DMS114 treated with DMSO at 0.1 percent for 48 hours (cell line): ENCODE measurements at regions not wholly inside any gene's neighbourhood (a gene's known extent, or its start where the extent isn't known, plus 50 kb on each side); places are given as distances from the start of the nearest gene placed in this dataset.
A peak's percentile ranks its signal among the peaks of the same experiment; 100 is the strongest.
"Not testable (repeated sequence)": the region's sequence is repeated elsewhere in the genome, so short reads cannot be mapped to it uniquely, and the experiment has no call there.

Experiments
- DNase-seq: peaks from one replicate; lab custom pipeline; 2025; ENCODE audit not compliant: unreplicated experiment; lab: John Stamatoyannopoulos, UW

DNA sequence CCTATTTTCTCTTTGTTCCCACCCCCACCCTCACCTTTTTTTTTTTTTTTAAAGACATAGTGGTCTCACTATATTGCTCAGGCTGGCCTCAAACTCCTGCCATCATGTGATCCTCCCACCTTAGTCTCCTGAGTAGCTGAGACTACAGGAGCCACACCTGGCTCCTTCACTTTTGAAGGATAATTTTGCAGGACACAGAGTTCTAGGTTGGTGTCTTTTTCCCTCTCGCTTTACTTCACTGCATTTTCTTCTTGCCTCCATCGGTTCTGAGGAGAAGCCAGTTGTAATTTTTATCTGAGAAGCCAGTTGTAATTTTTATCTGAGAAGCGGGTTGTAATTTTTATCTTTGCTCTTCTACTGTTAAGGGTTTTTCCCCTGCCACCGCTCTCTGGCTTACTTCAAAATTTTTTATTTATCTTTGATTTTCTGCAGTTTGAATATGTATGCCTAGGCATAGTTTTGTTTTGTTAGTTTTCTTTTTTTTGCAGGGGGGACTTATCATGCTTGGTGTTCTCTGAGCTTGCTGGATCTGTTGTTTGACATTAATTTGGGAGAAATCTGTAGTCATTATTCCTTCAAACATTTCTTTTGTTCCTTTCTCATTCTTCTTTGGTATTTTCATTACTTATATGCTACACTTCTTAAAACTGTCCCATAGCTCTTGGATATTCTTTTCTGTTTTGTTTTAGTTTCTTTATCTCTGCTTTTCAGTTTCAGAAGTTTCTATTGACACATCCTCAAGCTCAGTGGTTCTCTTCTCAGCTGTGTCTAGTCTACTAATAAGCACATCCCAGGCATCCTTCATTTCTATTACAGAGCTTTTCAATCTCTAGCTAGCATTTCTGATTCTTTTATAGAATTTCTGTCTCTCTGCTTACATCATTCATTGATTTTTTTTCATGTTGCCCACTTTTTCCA lies 148.2 kb upstream of the CHD1 start:
- DNase-seq: no peak

DNA sequence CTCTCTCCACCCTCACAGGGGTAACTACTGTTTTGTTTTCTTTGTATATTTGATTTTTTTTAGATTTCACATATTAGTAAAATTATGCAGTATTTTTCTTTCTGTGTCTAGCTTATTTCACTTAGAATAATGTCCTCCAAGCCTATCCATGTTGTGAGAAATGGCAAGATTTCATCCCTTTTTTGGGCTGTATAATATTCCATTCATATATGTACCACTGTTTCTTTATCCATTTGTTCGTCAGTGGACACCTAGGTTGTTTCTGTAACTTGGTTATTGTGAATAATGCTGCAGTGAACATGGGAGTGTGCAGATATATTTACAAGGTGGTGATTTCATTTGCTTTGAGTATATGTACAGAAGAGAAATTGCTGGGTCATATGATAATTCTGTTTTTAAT lies 144.0 kb upstream of the CHD1 start:
- no peak for DNase-seq

DNA sequence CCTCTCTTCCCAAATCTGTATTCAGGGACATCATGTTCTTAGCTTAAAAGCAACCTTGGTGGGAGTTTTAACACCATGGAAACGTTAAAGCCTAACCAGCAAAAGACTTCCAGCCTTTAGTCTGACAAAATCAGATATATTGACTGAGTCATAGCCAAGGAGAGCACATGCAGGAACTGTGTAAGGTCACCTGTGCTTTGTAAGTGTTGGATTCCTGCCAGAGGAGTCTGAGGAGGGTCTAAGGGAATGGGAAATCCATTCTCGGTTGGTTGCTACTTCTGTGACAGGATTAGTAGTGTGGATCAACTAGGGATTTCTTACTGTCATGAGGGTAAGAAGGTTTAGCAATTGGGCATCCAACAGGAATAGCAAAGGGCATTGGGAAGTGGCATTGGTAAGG lies 142.0 kb upstream of the CHD1 start:
- DNase-seq: no peak

DNA sequence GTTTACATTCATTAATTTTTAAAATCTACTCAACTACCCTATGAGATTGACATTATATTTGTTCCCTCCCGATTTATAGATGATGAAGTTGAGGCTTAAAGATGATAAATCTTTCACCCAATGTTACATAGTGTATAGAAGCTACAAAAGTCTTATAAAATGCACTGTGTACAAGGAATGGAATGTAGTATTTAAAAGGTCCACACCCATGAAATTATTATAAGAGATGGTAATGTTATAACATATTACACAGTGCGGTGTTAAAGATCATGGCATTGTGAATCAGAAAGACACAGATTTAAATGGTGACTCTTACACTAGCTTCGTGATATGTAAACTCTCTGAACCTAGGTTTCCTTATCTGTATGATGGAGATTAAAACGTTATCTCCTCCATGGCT lies 141.6 kb upstream of the CHD1 start:
- no peak for DNase-seq

DNA sequence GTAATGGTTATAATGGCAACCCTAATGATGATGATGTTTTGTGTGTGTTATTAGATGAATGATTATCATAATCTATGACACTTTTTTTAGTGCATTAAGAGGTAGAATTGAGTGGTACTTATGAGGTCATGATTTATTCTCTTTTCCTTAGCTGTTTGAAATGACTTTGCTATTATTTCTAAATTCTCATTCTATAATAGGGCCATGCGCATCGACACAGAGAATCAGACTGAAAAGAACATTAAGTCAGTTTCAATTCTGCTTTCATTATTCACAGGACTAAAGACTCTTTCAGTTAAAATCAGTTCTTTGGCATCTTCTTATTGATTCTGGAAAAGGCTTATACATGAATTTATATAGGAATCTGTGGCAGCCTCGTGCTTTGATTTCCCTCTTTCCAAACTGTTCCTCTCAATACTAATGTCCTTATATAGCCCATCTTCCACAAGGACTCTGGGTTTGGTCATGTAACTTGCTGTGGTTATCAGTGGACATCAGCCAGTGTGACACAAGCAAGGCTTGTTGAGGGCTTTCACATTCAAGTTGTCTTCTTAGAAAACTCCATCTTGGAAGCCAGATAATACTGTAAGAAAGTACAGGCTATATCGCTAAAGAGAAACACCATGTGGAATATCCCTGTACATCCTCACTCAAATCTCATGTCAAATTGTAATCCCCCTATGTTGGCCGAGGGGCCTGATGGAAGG lies 140.3 kb upstream of the CHD1 start:
- no peak for DNase-seq

DNA sequence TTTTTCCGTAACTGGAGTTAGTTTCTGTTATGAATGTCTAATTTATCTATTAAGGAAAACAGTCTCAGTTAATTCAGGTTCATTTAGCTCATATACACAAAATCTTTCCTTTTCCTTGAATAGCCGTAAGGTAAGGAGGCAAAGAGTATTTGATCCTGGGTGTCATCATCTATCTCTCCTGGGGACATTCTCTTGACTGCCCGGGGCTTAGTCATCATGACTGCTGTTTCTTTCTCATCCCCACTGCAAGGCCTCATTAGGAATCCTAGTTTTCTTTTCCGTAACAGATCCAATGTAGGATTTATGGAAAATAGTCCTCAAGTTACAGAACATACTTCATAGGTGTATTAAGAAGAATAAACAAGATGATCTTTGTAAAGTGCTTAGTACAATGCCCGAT lies 134.9 kb upstream of the CHD1 start:
- no peak for DNase-seq

DNA sequence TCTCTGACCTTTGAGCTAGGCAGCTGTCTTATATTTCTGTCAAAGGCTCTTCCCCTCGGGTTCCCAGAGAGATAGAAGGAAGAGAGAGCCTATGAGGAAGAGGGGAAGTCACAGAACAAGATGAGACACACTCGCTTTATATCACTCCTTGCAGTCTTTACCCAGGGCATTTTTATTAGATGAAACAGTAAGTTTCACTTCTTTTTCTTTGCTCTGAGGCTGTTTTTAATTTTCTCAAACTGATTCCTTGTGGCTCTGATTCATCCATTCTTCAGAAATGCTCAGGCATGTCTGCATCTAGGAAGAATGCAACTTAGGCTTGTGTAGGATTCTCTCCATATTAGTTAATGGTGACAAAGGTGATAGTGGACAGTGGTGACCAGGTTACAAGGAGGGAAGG lies 132.9 kb upstream of the CHD1 start:
- DNase-seq: no peak

DNA sequence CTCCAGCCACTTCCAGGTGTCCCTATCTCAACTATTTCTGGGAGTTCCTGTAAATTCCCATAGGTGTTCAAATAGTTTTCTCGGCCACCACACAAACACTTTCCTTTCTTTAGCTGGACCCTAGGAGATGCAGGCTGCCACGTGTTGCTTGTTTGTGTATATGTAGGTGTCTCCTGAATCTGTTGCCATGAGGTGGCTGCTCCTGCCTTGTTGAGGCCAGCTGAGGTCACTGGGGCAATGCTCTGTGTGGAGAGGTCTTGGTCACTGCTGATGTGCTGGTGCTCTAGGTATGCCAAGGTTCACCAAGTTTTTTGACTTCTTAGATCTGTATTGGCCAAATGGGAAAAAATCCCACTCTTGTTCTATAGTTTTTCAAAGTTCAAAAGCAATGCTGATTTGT lies 132.5 kb upstream of the CHD1 start:
- no peak for DNase-seq

DNA sequence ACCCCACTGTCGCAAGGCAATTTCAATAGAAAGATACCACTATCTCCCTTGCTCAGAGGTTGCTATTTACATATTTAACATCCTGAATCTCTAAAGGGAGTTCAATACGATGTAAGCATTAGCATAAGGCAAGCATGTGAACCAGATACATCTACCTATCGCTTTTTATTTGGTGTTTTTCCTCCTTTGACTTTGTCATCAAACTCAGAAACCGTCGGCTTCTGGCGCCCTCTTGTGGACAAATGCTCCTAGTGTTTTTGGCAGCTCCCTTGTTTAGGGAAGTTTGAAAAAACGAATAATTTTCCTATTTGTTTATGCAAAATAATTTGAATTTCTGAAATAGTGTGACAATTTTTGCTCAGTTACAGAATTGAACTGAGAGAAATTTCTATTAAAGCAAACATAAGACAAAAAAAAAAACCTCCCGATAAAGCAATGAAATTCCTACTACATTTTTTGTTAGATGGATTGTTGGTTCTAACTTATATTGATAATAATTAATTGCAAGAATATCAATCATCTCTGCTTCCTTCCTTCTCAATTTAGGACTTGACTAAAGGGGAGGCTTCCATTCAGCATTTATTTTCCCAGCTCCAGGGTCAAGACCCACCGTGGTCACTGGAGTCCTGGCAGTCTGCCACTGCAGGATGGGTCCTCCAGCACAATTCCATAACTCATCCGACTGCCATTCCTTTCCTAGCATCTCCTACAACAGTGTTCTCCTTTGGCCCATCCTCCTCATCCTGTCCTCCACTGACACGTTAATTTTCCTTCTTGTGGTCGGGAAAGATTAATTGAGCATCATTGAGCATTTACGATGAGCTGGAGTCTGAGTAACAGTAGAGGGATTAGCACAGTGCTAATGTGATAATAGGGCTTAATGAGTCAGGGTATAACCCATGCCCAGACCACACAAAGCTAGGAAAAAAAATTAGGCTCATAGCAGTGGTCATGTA lies 131.8 kb upstream of the CHD1 start:
- peak; percentile 68 for DNase-seq

DNA sequence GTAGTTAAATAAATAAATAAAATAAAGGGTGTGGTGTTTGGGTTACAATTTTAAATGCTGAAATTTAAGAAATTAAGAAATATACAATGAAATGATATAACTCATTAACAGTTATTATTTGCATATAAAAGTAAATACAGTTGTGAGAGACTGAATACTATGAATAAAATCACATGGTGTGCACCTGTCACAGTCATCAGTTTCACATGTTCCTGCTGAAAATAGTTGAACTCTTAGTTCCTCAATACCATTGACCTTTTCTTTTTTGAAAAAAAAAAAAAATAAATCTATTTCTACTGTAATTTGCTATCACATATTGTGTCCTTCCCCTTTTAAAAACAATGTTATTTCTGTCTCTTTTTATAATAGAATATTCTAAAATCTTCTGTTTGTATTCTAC lies 130.9 kb upstream of the CHD1 start:
- DNase-seq: no peak

DNA sequence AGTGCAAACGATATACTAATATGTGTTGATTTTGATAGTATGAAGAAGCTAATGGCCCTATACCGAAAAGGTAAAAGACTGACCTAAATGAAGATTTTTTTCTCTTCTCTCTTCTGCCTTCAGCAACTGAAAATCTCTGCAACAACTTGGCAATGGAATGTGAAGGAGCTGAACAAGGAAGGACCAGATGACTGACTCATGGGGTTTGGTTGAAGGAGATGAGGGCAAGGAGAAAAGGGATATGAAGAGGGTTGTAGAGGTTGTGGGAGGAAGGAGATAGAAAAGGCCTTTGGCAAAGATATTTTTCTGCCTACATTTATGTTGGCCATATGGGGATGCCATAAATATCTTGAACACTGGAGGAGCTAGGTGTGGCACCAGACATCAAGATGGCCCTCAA lies 129.7 kb upstream of the CHD1 start:
- DNase-seq: no peak

DNA sequence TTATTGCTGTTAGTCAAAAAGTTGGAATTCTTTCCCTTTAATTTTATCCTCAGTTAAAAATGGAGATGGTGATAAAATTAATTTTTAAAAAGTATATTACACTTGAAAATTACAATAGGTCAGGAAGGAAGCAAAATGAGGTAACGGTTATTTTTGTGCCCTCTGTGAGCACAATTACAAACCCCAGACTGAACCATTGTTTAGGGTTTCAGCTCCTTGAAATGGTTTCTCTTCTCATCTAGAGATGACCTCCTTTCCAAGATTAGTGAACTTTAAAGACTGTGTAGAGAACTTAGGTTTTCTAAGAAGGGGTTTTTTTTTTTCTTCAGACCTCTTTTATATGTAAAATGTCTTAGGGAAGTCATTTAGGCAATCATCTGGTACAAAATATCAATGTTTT lies 126.2 kb upstream of the CHD1 start:
- no peak for DNase-seq

DNA sequence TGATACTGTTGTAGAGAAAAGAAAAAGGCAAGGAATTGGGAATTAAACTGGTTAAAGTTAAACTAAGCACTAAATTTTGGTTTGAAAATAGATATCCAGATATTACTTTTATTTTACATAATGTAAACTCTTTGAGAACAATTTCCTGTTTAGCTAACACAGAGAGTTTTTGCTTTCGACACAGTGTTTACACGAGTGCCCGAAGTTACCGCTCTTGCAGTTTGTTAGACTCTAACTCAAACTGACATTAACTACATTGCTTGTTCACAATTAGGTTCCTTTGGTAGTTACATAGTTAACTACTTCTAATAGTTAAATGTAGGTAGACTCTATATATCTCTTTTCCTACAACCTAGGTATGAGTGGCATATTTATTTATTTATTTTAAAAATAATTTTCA lies 117.1 kb upstream of the CHD1 start:
- DNase-seq: no peak

DNA sequence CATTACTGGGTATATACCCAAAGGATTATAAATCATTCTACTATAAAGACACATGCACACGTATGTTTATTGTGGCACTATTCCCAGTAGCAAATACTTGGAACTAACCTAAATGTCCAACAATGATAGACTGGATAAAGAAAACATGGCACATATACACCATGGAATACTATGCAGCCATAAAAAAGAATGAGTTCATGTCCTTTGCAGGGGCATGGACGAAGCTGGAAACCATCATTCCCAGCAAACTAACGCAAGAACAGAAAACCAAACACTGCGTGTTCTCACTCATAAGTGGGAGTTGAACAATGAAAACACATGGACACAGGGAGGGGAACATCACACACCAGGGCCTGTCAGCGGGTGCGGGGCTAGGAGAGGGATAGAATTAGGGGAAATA lies 114.5 kb upstream of the CHD1 start:
- DNase-seq: not testable (repeated sequence)

DNA sequence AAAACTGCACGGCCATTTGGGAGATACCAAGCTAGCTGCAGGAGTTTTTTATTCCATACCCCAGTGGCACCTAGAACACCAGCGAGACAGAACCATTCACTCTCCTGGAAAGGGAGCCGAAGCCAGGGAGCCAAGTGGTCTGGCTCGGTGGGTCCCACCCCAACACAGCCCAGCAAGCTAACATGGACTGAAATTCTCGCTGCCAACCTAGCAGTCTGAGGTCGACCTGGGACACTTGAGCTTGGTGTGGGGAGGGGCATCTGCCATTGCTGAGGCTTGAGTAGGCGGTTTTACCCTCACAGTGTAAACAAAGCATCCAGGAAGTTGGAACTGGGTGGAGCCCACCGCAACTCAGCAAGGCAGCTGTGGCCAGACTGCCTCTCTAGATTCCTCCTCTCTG lies 108.9 kb upstream of the CHD1 start:
- no peak for DNase-seq

DNA sequence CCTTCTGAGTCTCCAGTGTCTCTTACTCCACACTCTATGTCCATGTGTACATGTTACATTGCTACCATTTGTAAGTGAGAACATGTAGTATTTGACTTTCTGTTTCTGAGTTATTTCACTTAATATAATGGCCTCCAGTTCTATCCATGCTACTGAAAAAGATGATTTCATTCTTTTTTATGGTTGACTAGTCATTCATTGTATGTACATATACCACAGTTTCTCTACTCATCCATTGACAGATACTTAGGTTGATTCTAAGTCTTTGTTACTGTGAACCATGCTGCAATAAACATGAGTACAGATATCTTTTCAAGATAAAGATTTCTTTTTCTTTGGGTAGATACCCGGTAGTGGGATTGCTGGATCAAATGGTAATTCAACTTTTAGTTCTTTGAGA lies 107.1 kb upstream of the CHD1 start:
- DNase-seq: no peak

DNA sequence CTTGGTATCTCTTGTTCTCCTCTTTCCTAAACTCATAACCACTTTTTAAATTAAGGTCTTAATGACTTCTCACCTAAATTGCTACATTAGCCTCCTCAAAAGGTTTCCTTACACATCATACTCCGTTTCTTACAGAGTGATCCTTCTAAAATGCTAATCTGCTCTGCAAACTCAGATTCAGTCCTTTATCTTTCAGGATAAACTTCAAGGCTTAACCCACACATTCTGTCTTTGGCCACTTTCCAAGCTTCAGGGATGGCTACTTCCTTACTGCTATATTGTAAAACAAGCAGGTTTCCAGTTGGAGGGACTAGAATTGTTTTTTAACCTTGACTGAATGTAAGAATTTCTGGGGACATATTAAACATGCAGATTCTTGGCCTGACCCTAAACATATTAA lies 105.5 kb upstream of the CHD1 start:
- no peak for DNase-seq

DNA sequence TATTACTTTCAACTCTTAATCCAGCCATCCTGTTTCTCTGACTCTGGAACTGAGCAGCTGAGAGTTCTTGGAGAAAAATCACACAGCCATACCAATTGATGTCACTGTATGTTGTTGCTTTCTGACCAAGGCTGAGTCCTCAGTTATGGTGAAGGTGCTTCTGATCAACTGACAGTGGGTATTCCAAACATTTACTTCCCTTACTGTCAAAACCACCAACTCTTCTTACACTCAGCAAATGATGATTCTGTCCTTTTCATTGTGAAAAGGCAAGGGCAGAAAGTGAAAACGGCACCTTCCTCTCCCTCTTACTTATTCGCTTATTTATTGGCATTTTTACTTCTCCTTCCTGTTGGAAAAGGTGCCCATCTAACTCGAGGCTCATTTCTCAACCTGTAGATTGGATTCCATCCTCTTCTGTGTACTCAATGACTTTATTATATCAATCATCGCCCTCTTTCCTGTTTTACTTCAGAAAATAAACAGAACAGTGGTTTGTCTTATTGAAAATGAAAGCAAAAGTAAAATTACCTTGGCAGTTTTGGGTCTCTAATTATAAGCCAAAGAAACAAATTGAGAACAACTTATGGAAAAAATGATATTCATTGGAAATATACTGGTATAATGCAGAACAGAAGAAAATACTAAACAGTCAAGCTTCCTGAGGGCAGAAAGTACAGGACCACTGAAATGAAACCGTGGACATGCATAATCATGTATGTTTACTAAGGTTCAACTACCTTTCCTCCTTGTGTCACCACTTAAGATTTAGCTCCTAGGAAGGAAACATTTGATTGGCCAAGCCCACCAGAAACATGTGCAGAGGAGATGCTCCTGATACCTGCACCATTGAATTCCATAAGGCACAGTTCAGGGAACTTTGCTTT lies 104.5 kb upstream of the CHD1 start:
- DNase-seq: no peak

DNA sequence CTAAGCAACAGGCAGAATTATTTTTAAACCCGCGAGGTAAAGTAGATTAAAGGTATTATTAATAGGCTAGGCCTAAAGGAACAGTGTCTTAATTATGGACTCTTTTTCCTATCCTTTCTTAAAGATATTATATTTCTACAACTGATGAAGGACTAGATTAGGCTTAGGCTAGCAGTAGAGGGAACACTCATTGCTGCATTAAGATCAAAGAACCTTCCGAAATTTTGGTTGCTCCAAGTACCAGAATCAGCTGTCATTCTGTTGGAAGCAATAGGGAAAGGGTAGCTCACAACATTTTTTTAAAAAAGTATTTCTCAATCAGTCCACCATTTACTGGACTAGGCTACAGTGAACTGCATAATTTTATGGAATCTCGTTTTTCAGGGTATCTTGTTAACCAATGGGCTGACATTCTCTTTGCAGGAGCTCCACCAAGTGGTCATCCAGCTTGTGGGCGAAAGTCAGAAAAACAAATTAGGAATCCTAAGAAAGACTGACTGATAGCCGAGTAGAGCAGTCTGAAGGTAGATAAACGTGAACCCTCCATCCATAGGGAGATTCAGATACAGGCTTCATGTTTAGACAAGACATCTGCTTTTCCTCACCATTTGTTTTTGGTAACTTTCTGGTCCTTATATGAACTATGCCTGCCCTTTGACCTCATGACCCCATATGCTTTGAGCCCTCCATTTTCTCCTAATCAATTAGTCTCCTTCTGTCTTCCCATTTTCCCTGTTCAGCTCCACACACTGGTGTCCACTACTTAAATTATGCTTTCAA lies 103.6 kb upstream of the CHD1 start:
- DNase-seq: peak; percentile 74
